HCT116 (cell line): ENCODE measurements at regions not wholly inside any gene's neighbourhood (a gene's known extent, or its start where the extent isn't known, plus 50 kb on each side); places are given as distances from the start of the nearest gene placed in this dataset.

Experiments
- ATAC-seq: fragments of 200-7000 bp; cut with Tn5 transposase; 2 replicates; pipeline ENCODE4 v1.9.1; 2020; ENCODE audit warnings: mild to moderate bottlenecking, moderate library complexity
- BruUV-seq: library from RNA; stranded (reverse); fragments of 400-500 nt; replicated peaks from 2 replicates; lab custom pipeline; 2021; lab: Mats Ljungman, UMichigan
- CTCF ChIA-PET: fragments of 300-600 bp; sonication (Branson Sonifier 250); formaldehyde crosslinking; loops from one replicate; lab custom pipeline; 2021; ENCODE audit warnings: antibody characterized with exemption; lab: Charles Lee
- POLR2A ChIA-PET: fragments of 300-600, 350-600 bp; sonication (Branson Sonifier 250); formaldehyde crosslinking; loops from one replicate; lab custom pipeline; 2021; ENCODE audit warnings: antibody characterized with exemption; lab: Charles Lee
- RAD21 ChIA-PET, 2 experiments: fragments of 300-600 bp; sonication (Branson Sonifier 250); formaldehyde crosslinking; loops; one replicate each; lab custom pipeline; 2023; ENCODE audit warnings: low total read pairs in 2 of 2; ENCODE audit not compliant: uncharacterized antibody in 2 of 2, unreplicated experiment in 2 of 2, low non-redundant PET in 1 of 2; lab: Charles Lee
- DNase-seq: peaks from one replicate; pipeline ENCODE4 v3.0.0-alpha.2; 2010; ENCODE audit warnings: low read depth, low spot score
- H2AFZ ChIP-seq: fragments of 200-600 bp; shearing (Covaris generic), sonication (generic); 2 replicates; pipeline ENCODE4 v1.6.1; 2017; ENCODE audit warnings: low read depth, mixed run types, mixed read lengths, antibody characterized with exemption, low read length; ENCODE audit not compliant: poor library complexity, severe bottlenecking
- H3K27ac ChIP-seq: 2 replicates; pipeline ENCODE4 v1.5.1; 2012; ENCODE audit warnings: low read depth, low read length
- H3K27me3 ChIP-seq: fragments of 200-600 bp; sonication (generic); 2 replicates; pipeline ENCODE4 v1.6.1; 2016; ENCODE audit warnings: mixed run types, low read length, mixed read lengths; ENCODE audit not compliant: insufficient read depth
- H3K36me3 ChIP-seq, 2 experiments: fragments of 200-500 bp in 1 of 2; fragments of 200-600 bp in 1 of 2; sonication (Bioruptor generic) in 1 of 2; sonication (generic) in 1 of 2; 2 replicates each; pipeline versions ENCODE4 v1.5.1 to v1.6.1; 2014 to 2016; ENCODE audit warnings: low read length in 2 of 2, inconsistent platforms in 1 of 2, mixed read lengths in 1 of 2, mixed run types in 1 of 2; ENCODE audit not compliant: insufficient read depth in 2 of 2, control insufficient read depth in 1 of 2
- H3K4me1 ChIP-seq, 2 experiments: fragments of 200-600 bp in 1 of 2; sonication (generic) in 1 of 2; 2 replicates each; pipeline versions ENCODE4 v1.5.1 to v1.6.1; 2012 to 2017; ENCODE audit warnings: low read length in 2 of 2, inconsistent platforms in 1 of 2, mild to moderate bottlenecking in 1 of 2, mixed read lengths in 1 of 2, mixed run types in 1 of 2, moderate library complexity in 1 of 2; ENCODE audit not compliant: insufficient read depth in 2 of 2, control insufficient read depth in 1 of 2
- H3K4me2 ChIP-seq: fragments of 200-600 bp; sonication (generic); 2 replicates; pipeline ENCODE4 v1.6.1; 2017; ENCODE audit warnings: mixed run types, low read length, mixed read lengths
- H3K4me3 ChIP-seq, 2 experiments: fragments of 200-600 bp in 1 of 2; sonication (generic) in 1 of 2; replicated peaks in 1 of 2; 2 replicates each; pipeline ENCODE4 v1.5.1; 2011 to 2016; ENCODE audit warnings: low read length in 2 of 2, control low read depth in 1 of 2, low read depth in 1 of 2, mild to moderate bottlenecking in 1 of 2, mixed read lengths in 1 of 2, mixed run types in 1 of 2
- H3K79me2 ChIP-seq: fragments of 200-600 bp; sonication (generic); 2 replicates; pipeline ENCODE4 v1.6.1; 2017; ENCODE audit warnings: mild to moderate bottlenecking, mixed run types, low read length, moderate library complexity, mixed read lengths; ENCODE audit not compliant: insufficient read depth
- H3K9ac ChIP-seq: fragments of 200-600 bp; sonication (generic); 2 replicates; pipeline ENCODE4 v1.6.1; 2016; ENCODE audit warnings: low read length, mixed read lengths
- H3K9me2 ChIP-seq: fragments of 200-600 bp; sonication (generic), shearing (Covaris generic); 2 replicates; pipeline ENCODE4 v1.6.1; 2017; ENCODE audit warnings: mixed run types, mild to moderate bottlenecking, moderate library complexity; ENCODE audit not compliant: insufficient read depth
- H3K9me3 ChIP-seq, 2 experiments: fragments of 200-500 bp in 1 of 2; fragments of 200-600 bp in 1 of 2; sonication (Bioruptor generic) in 1 of 2; sonication (generic) in 1 of 2; 2 replicates each; pipeline ENCODE4 v1.6.1; 2014 to 2017; ENCODE audit warnings: low read length in 2 of 2, mixed read lengths in 2 of 2, inconsistent platforms in 1 of 2, low read depth in 1 of 2, mild to moderate bottlenecking in 1 of 2, mixed run types in 1 of 2, moderate library complexity in 1 of 2; ENCODE audit not compliant: control insufficient read depth in 1 of 2, insufficient read depth in 1 of 2
- H4K20me1 ChIP-seq: fragments of 200-600 bp; sonication (generic), shearing (Covaris generic); 2 replicates; pipeline ENCODE4 v1.6.1; 2017; ENCODE audit warnings: mixed run types, mild to moderate bottlenecking, moderate library complexity; ENCODE audit not compliant: insufficient read depth
- CBX3 ChIP-seq: IDR thresholded peaks from 2 replicates; pipeline ENCODE4 v1.6.1; 2012; ENCODE audit warnings: low read depth
- CEBPB ChIP-seq: IDR thresholded peaks from 2 replicates; pipeline ENCODE4 v1.6.1; 2012; ENCODE audit warnings: low read depth
- EGR1 ChIP-seq: IDR thresholded peaks from 2 replicates; pipeline ENCODE4 v1.6.1; 2012; ENCODE audit warnings: low read depth
- EZH2 ChIP-seq: fragments of 200-600 bp; sonication (generic); IDR thresholded peaks from 2 replicates; pipeline ENCODE4 v1.6.1; 2017; ENCODE audit warnings: antibody characterized with exemption, mixed run types
- FOSL1 ChIP-seq: IDR thresholded peaks from 2 replicates; pipeline ENCODE4 v1.6.1; 2012; ENCODE audit warnings: low read depth
- POLR2AphosphoS5 ChIP-seq: IDR thresholded peaks from 2 replicates; pipeline ENCODE4 v1.6.1; 2011; ENCODE audit warnings: mild to moderate bottlenecking, low read depth, low read length, moderate library complexity
- SP1 ChIP-seq: IDR thresholded peaks from 2 replicates; pipeline ENCODE4 v1.6.1; 2012; ENCODE audit warnings: low read depth
- SRF ChIP-seq: IDR thresholded peaks from 2 replicates; pipeline ENCODE4 v1.6.1; 2012; ENCODE audit warnings: low read depth
- ZFX ChIP-seq: fragments of 450-650 bp; IDR thresholded peaks from 2 replicates; pipeline ENCODE4 v1.6.1; 2017
- intact Hi-C: fragments of 100-400 bp; cut with micrococcal nuclease; formaldehyde crosslinking; loops from 2 replicates; pipeline ENCODE4 v1.10.0; 2022
- TF ChIP-seq, protein P1 (sequence below), 3 experiments: fragments of 200-600 bp in 1 of 3; sonication (generic) in 1 of 3; IDR thresholded peaks in 2 of 3; conservative IDR thresholded peaks in 1 of 3; 2 replicates each; pipeline ENCODE4 v1.5.1; 2012 to 2017; ENCODE audit warnings: low read depth in 2 of 3, low read length in 2 of 3, antibody characterized with exemption in 1 of 3, borderline replicate concordance in 1 of 3, control low read depth in 1 of 3, mild to moderate bottlenecking in 1 of 3, mixed read lengths in 1 of 3, mixed run types in 1 of 3, moderate library complexity in 1 of 3; ENCODE audit not compliant: insufficient read depth in 1 of 3

GRCh38 chrY:12483394-12483793 is 217.6 kb upstream of the USP9Y start:
- intact Hi-C loops: no loop called here
- H3K9me2 ChIP-seq: no peaks in the 10 kb centered on the region
- H3K4me3 ChIP-seq: no peak overlapping the region
- no peak overlapping the region for H3K27ac ChIP-seq
- DNase-seq (no peak), ATAC-seq (no peak)
- no peak overlapping the region for H3K4me2 ChIP-seq
- ChIA-PET RAD21 (no interaction called here), POLR2A (no interaction called here), CTCF (no interaction called here)
- no peaks in the 10 kb centered on the region for H3K9me3 ChIP-seq
- TF ChIP-seq CBX3 (no peak), SP1 (no peak), FOSL1 (no peak), ZFX (no peak), POLR2AphosphoS5 (no peak)
- H4K20me1 ChIP-seq: no peaks in the 10 kb centered on the region
- H3K27me3 ChIP-seq: no peaks in the 10 kb centered on the region
- H3K36me3 ChIP-seq: no peaks in the 10 kb centered on the region
- no peaks in the 10 kb centered on the region for H3K4me1 ChIP-seq
- BruUV-seq: no TSS peak
- no peak overlapping the region for H3K9ac ChIP-seq
- H3K79me2 ChIP-seq: no peaks in the 10 kb centered on the region
- no peak overlapping the region for H2AFZ ChIP-seq

DNA sequence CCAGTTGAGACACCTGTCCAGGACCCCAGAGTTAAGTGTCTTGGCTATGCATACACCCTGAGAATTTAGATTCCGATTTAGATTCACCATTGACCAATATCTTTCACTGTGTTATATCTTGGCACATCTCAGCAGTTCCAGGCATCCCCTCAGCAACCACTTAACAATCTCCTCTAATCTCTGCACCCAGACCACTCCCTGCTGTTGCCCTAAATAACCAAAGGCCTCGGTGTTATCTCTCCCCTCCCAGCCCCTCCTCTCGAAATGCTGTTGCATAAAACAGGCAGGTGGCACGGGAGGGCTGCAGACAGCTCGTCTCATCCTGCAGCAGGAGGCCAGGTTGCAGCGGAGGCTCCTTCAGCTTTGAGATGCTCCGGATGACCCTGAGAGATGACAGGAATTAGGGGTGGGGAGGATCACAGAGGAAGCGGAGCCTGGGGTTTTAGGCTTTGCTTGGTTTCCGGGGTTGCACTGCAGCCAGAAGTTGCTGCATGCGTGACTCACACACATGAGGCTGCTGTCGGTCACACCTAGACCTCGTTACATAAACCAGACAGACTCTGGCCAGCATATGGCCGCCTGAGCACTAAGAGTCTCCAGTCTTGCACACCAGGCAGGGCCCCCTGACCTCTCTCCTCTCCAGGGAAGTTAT is 210.3 kb upstream of the USP9Y start:
- CTCF ChIA-PET: no interaction called here
- no TSS peak for BruUV-seq
- no peak for DNase-seq

More for the DNA sequence above, 210.3 kb upstream of the USP9Y start:
- TF ChIP-seq EGR1 (no peak), EZH2 (no peak), CEBPB (no peak), SRF (no peak), CBX3 (no peak)
- TF ChIP-seq, protein P1, sequence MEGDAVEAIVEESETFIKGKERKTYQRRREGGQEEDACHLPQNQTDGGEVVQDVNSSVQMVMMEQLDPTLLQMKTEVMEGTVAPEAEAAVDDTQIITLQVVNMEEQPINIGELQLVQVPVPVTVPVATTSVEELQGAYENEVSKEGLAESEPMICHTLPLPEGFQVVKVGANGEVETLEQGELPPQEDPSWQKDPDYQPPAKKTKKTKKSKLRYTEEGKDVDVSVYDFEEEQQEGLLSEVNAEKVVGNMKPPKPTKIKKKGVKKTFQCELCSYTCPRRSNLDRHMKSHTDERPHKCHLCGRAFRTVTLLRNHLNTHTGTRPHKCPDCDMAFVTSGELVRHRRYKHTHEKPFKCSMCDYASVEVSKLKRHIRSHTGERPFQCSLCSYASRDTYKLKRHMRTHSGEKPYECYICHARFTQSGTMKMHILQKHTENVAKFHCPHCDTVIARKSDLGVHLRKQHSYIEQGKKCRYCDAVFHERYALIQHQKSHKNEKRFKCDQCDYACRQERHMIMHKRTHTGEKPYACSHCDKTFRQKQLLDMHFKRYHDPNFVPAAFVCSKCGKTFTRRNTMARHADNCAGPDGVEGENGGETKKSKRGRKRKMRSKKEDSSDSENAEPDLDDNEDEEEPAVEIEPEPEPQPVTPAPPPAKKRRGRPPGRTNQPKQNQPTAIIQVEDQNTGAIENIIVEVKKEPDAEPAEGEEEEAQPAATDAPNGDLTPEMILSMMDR (IDR thresholded peaks at IDR 0.05 in 2 of 3, conservative IDR thresholded peaks at IDR 0.05 in 1 of 3; ENCODE audit: borderline replicate concordance in 1 of 3, insufficient read depth in 1 of 3, low read depth in 2 of 3, low read length in 2 of 3): no peak
- TF ChIP-seq, all 23 proteins: peak for 0
- Histone ChIP-seq H3K9ac (no peak overlapping the region), H3K36me3 (no peaks in the 10 kb centered on the region), H3K27ac (no peak overlapping the region), H3K4me3 (no peak overlapping the region), H3K9me2 (no peaks in the 10 kb centered on the region), H4K20me1 (no peaks in the 10 kb centered on the region), H2AFZ (no peak overlapping the region), H3K4me1 (no peaks in the 10 kb centered on the region), H3K79me2 (no peaks in the 10 kb centered on the region), H3K9me3 (no peaks in the 10 kb centered on the region), H3K4me2 (no peak overlapping the region), H3K27me3 (no peaks in the 10 kb centered on the region)
- ChIA-PET POLR2A (no interaction called here), RAD21 (no interaction called here)
- no peak for ATAC-seq
- intact Hi-C loops: no loop called here
